ENCODE measurements at regions not wholly inside any gene's neighbourhood (a gene's known extent, or its start where the extent isn't known, plus 50 kb on each side); places are given as distances from the start of the nearest gene placed in this dataset.

- no peak overlapping the region for H3K4me3 ChIP-seq (ENCODE audit: low read depth, low read length)
- TF ChIP-seq, protein P1, sequence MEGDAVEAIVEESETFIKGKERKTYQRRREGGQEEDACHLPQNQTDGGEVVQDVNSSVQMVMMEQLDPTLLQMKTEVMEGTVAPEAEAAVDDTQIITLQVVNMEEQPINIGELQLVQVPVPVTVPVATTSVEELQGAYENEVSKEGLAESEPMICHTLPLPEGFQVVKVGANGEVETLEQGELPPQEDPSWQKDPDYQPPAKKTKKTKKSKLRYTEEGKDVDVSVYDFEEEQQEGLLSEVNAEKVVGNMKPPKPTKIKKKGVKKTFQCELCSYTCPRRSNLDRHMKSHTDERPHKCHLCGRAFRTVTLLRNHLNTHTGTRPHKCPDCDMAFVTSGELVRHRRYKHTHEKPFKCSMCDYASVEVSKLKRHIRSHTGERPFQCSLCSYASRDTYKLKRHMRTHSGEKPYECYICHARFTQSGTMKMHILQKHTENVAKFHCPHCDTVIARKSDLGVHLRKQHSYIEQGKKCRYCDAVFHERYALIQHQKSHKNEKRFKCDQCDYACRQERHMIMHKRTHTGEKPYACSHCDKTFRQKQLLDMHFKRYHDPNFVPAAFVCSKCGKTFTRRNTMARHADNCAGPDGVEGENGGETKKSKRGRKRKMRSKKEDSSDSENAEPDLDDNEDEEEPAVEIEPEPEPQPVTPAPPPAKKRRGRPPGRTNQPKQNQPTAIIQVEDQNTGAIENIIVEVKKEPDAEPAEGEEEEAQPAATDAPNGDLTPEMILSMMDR (conservative IDR thresholded peaks at IDR 0.05; ENCODE audit: low read depth, low read length), result no peak
- DNase-seq (ENCODE audit: low read depth), result no peak
Measured at GRCh38 chr1:181951213-181951612, 110.3 kb downstream of the ZNF648 start.

- TF ChIP-seq, protein P1 (conservative IDR thresholded peaks at IDR 0.05; ENCODE audit: low read depth, low read length), result no peak
- H3K4me3 ChIP-seq (ENCODE audit: low read depth, low read length), result no peak overlapping the region
- DNase-seq (ENCODE audit: low read depth), result no peak
Measured at GRCh38 chr1:181949500-181949899, 112.0 kb downstream of the ZNF648 start.

DNA sequence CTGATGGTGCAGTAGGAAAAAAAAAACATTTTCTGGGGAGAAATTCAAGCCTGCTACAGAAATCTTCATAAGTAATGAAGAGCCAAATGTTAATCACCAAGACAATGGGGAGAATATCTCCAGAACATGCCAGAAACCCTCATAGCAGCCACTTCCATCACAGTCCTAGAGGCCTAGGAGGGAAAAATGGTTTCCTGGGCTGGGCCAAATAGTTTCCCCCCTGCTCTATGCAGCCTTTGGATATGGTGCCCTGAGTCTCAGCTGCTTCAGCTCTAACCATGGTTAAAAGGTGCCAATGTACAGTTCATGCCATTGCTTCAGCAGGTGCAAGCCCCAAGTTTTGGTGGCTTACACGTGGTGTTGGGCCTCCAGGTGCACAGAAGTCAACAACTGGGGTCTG is 113.1 kb downstream of the ZNF648 start:
- no peak overlapping the region for H3K4me3 ChIP-seq (ENCODE audit: low read depth, low read length)
- DNase-seq (ENCODE audit: low read depth), result no peak
- TF ChIP-seq, protein P1 (conservative IDR thresholded peaks at IDR 0.05; ENCODE audit: low read depth, low read length), result no peak

- DNase-seq (ENCODE audit: low read depth), result no peak
- no peak overlapping the region for H3K4me3 ChIP-seq (ENCODE audit: low read depth, low read length)
- TF ChIP-seq, protein P1 (conservative IDR thresholded peaks at IDR 0.05; ENCODE audit: low read depth, low read length), result no peak
Measured at GRCh38 chr1:181947441-181947840, 114.1 kb downstream of the ZNF648 start.

DNA sequence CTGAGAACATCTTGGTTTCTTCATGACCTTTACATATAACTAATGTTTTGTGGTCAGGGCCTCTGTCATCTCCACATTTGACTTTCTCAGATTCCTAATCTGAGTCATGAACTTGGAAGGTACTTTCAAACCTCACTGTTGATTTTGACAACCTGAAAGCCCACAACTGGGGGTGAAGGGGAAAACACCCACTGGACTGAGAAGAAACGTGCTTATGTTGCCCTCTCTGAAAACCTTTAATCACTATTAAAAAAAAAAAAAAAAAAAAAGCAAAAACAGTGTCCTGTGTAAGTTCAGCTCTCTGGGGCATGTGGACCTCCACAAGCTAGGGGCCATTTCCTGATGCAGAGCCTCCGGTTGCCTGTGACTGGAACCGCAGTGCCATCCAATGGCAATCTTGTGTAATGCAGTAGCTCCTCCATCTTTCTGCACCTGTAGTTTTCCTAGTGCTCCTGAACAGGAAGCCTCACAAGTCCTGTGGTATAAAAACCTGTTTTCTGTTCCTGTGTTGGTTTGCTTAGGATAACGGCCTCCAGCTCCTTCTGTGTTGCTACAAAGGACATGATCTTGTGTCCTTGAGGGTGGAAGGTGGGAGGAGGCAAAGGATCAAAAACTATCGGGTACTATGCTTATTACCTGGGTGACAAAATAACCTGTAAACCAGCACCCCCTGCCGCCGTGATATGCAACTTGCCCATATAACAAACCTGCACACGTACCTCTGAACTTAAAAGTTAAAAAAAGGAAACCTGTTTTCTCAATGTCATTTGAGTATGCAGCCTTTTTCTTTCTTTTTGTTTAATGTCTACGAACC is 124.5 kb downstream of the ZNF648 start:
- DNase-seq (ENCODE audit: low read depth), result peak; percentile 0
- H3K4me3 ChIP-seq (ENCODE audit: low read depth, low read length), result no peak overlapping the region
- TF ChIP-seq, protein P1 (conservative IDR thresholded peaks at IDR 0.05; ENCODE audit: low read depth, low read length), result peak; percentile 4

DNA sequence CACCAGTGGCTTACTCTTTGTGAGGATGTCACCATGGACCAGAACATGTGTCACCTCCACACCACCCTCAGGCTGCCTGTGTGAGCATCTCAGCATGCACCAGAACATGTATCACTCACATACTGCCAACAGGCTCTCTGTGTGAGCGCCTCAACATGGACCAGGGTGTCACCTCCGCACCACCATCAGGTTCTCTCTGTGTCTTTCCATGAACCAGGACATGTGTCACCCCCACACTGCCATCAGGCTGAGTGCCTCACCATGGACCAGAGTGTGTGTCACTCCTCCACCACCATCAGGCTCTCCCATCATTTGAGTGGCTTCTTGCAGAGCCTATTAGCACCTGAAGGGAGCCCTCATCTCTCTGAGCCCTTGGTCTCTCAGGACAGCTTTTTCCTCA is 125.2 kb downstream of the ZNF648 start:
- TF ChIP-seq, protein P1 (conservative IDR thresholded peaks at IDR 0.05; ENCODE audit: low read depth, low read length), result no peak
- H3K4me3 ChIP-seq (ENCODE audit: low read depth, low read length), result no peak overlapping the region
- no peak for DNase-seq (ENCODE audit: low read depth)

- no peak overlapping the region for H3K4me3 ChIP-seq (ENCODE audit: low read depth, low read length)
- TF ChIP-seq, protein P1 (conservative IDR thresholded peaks at IDR 0.05; ENCODE audit: low read depth, low read length), result no peak
- no peak for DNase-seq (ENCODE audit: low read depth)
Measured at GRCh38 chr1:181931873-181932272, 129.6 kb downstream of the ZNF648 start.

Data from choroid plexus epithelial cell (primary cell).